GM23338 (cell line): ENCODE measurements at regions not wholly inside any gene's neighbourhood (a gene's known extent, or its start where the extent isn't known, plus 50 kb on each side); places are given as distances from the start of the nearest gene placed in this dataset.

Experiments used
- ATAC-seq: fragments of 200-7000 bp; cut with Tn5 transposase; 3 replicates; pipeline ENCODE4 v1.9.1; 2020
- DNase-seq: peaks from one replicate; pipeline ENCODE4 v3.0.0-alpha.2; 2015; ENCODE audit warnings: low spot score
- H2AFZ ChIP-seq: fragments of 200-600 bp; sonication (generic); 2 replicates; pipeline ENCODE4 v1.8.0; 2016; ENCODE audit warnings: antibody characterized with exemption, mild to moderate bottlenecking, moderate library complexity
- H3F3A ChIP-seq: fragments of 200-600 bp; sonication (generic); replicated peaks from 2 replicates; pipeline ENCODE4 v1.8.0; 2017; ENCODE audit warnings: antibody characterized with exemption, mixed run types, low read depth
- H3K27ac ChIP-seq: fragments of 200-600 bp; sonication (generic); 2 replicates; pipeline ENCODE4 v1.6.1; 2016; ENCODE audit warnings: low read depth
- H3K27me3 ChIP-seq: fragments of 200-600 bp; sonication (generic); 2 replicates; pipeline ENCODE4 v1.8.0; 2016; ENCODE audit warnings: mild to moderate bottlenecking, mixed run types, moderate library complexity; ENCODE audit not compliant: insufficient read depth
- H3K36me3 ChIP-seq: fragments of 200-600 bp; sonication (generic); 2 replicates; pipeline ENCODE4 v1.8.0; 2016; ENCODE audit warnings: mild to moderate bottlenecking; ENCODE audit not compliant: insufficient read depth
- H3K4me1 ChIP-seq: fragments of 200-600 bp; sonication (generic); 2 replicates; pipeline ENCODE4 v1.8.0; 2016; ENCODE audit warnings: mild to moderate bottlenecking, moderate library complexity; ENCODE audit not compliant: insufficient read depth
- H3K4me2 ChIP-seq: fragments of 200-600 bp; sonication (generic); 2 replicates; pipeline ENCODE4 v1.7.1; 2017; ENCODE audit warnings: mixed run types
- H3K4me3 ChIP-seq: fragments of 200-600 bp; sonication (generic); 2 replicates; pipeline ENCODE4 v1.6.1; 2016; ENCODE audit warnings: mixed run types
- H3K79me2 ChIP-seq: fragments of 200-600 bp; sonication (generic); replicated peaks from 2 replicates; pipeline ENCODE4 v1.8.0; 2017; ENCODE audit warnings: mild to moderate bottlenecking; ENCODE audit not compliant: insufficient read depth
- H3K9me2 ChIP-seq: fragments of 200-600 bp; sonication (generic); 2 replicates; pipeline ENCODE4 v1.8.0; 2017; ENCODE audit not compliant: insufficient read depth
- H4K20me1 ChIP-seq: fragments of 200-600 bp; sonication (generic); replicated peaks from 2 replicates; pipeline ENCODE4 v1.8.0; 2017; ENCODE audit warnings: mild to moderate bottlenecking; ENCODE audit not compliant: insufficient read depth
- H3K27ac Mint-ChIP-seq: 2 replicates; pipeline ENCODE4 v1.8.0; 2020; ENCODE audit warnings: inconsistent platforms, mild to moderate bottlenecking, moderate library complexity, mixed read lengths
- H3K27me3 Mint-ChIP-seq: 3 replicates; pipeline ENCODE4 v1.8.0; 2022; ENCODE audit warnings: low read depth, mild to moderate bottlenecking, moderate library complexity, mixed read lengths, inconsistent platforms; ENCODE audit not compliant: insufficient read depth, poor library complexity
- H3K36me3 Mint-ChIP-seq: 3 replicates; pipeline ENCODE4 v1.8.0; 2021; ENCODE audit warnings: low read depth, mild to moderate bottlenecking, inconsistent platforms, moderate library complexity, mixed read lengths
- H3K4me1 Mint-ChIP-seq: 3 replicates; pipeline ENCODE4 v1.8.0; 2020; ENCODE audit warnings: mild to moderate bottlenecking, inconsistent platforms, mixed read lengths
- H3K4me3 Mint-ChIP-seq: 3 replicates; pipeline ENCODE4 v1.8.0; 2021; ENCODE audit warnings: moderate library complexity, mild to moderate bottlenecking, inconsistent platforms, mixed read lengths
- H3K9me3 Mint-ChIP-seq: 3 replicates; pipeline ENCODE4 v1.8.0; 2020; ENCODE audit warnings: moderate library complexity, mild to moderate bottlenecking, inconsistent platforms, mixed read lengths
- ETS1 ChIP-seq: IDR thresholded peaks from 2 replicates; pipeline ENCODE4 v1.6.1; 2016; ENCODE audit warnings: antibody characterized with exemption
- EZH2 ChIP-seq: fragments of 200-600 bp; sonication (generic); IDR thresholded peaks from one replicate; pipeline ENCODE4 v1.8.0; 2017; ENCODE audit warnings: antibody characterized with exemption, mild to moderate bottlenecking, low read depth; ENCODE audit not compliant: unreplicated experiment
- EZH2phosphoT487 ChIP-seq: fragments of 200-600 bp; sonication (generic); IDR thresholded peaks from one replicate; pipeline ENCODE4 v1.8.1; 2018; ENCODE audit warnings: antibody characterized with exemption; ENCODE audit not compliant: unreplicated experiment
- POLR2AphosphoS5 ChIP-seq: IDR thresholded peaks from 2 replicates; pipeline ENCODE4 v1.6.1; 2016; ENCODE audit warnings: antibody characterized with exemption, low read depth
- REST ChIP-seq: IDR thresholded peaks from one replicate; pipeline ENCODE4 v1.6.1; 2018; ENCODE audit warnings: antibody characterized with exemption; ENCODE audit not compliant: unreplicated experiment
- STAT1 ChIP-seq: IDR thresholded peaks from one replicate; pipeline ENCODE4 v1.6.1; 2016; ENCODE audit warnings: antibody characterized with exemption; ENCODE audit not compliant: unreplicated experiment
- ZNF114 ChIP-seq: fragments of 250-450 bp; sonication (Bioruptor Pico); IDR thresholded peaks from 2 replicates; pipeline ENCODE4 v1.5.0; 2020; ENCODE audit warnings: mild to moderate bottlenecking, moderate library complexity
- ZNF462 ChIP-seq: fragments of 250-450 bp; sonication (Bioruptor Pico); IDR thresholded peaks from 2 replicates; pipeline ENCODE4 v1.5.0; 2020; ENCODE audit warnings: mild to moderate bottlenecking, moderate library complexity

- TF ChIP-seq ZNF462 (CRISPR knock-in tag) (no peak), ZNF114 (CRISPR knock-in tag) (no peak), POLR2AphosphoS5 (no peak), STAT1 (no peak), ETS1 (no peak), EZH2 (no peak)
Observed at GRCh38 chr4:98801259-98801725, 127.6 kb downstream of the EIF4E start (continued).

GRCh38 chr4:98796991-98797390, 131.9 kb downstream of the EIF4E start:
- Histone ChIP-seq H2AFZ (no peak overlapping the region), H3K27me3 (no peaks in the 10 kb centered on the region), H3K4me3 (no peak overlapping the region), H3K36me3 (no peaks in the 10 kb centered on the region), H3K27ac (no peak overlapping the region), H3K79me2 (no peaks in the 10 kb centered on the region), H3F3A (no peaks in the 10 kb centered on the region), H3K4me1 (peaks cover 19% of the 10 kb centered on the region), H3K9me2 (peaks cover 4% of the 10 kb centered on the region; the same call in 1 of the 2 replicates), H4K20me1 (no peaks in the 10 kb centered on the region), H3K4me2 (no peak overlapping the region)
- Mint-ChIP-seq H3K9me3 (no peaks in the 10 kb centered on the region), H3K4me3 (no peak overlapping the region), H3K27me3 (peaks cover 7% of the 10 kb centered on the region), H3K4me1 (peaks cover 24% of the 10 kb centered on the region), H3K36me3 (no peaks in the 10 kb centered on the region), H3K27ac (no peak overlapping the region)
- DNase-seq = no peak
- no peak for ATAC-seq
- TF ChIP-seq STAT1 (no peak), POLR2AphosphoS5 (no peak), EZH2 (no peak), REST (no peak), EZH2phosphoT487 (no peak)
